ENCODE measurements at regions not wholly inside any gene's neighbourhood (a gene's known extent, or its start where the extent isn't known, plus 50 kb on each side); places are given as distances from the start of the nearest gene placed in this dataset.

- intact Hi-C loops (cut with DNase I; ENCODE audit: low total_unique reads) = no loop called here
- Histone ChIP-seq H3K27ac (no peak overlapping the region), H3K27me3 (no peaks in the 10 kb centered on the region), H3K9me3 (no peaks in the 10 kb centered on the region), H3K36me3 (no peaks in the 10 kb centered on the region), H3K4me1 (no peaks in the 10 kb centered on the region), H3K4me3 (no peak overlapping the region)
- TF ChIP-seq CTCF (IDR thresholded peaks at IDR 0.05) = no peak
- DNase-seq = no peak
Observed at GRCh38 chr14:98010784-98011183, 1213.6 kb downstream of the VRK1 start.

- Histone ChIP-seq H3K27me3 (no peaks in the 10 kb centered on the region), H3K9me3 (no peaks in the 10 kb centered on the region), H3K36me3 (no peaks in the 10 kb centered on the region), H3K4me1 (no peaks in the 10 kb centered on the region), H3K27ac (no peak overlapping the region), H3K4me3 (no peak overlapping the region)
- TF ChIP-seq CTCF (IDR thresholded peaks at IDR 0.05) = no peak
- no peak for DNase-seq
- intact Hi-C loops (cut with DNase I; ENCODE audit: low total_unique reads) = no loop called here
Observed at GRCh38 chr14:98014851-98015615, 1217.9 kb downstream of the VRK1 start.

GRCh38 chr14:98015921-98016320 is 1218.7 kb downstream of the VRK1 start:
- Histone ChIP-seq H3K4me1 (no peaks in the 10 kb centered on the region), H3K27me3 (no peaks in the 10 kb centered on the region), H3K4me3 (no peak overlapping the region), H3K27ac (no peak overlapping the region), H3K9me3 (no peaks in the 10 kb centered on the region), H3K36me3 (no peaks in the 10 kb centered on the region)
- TF ChIP-seq CTCF (IDR thresholded peaks at IDR 0.05) = no peak
- no peak for DNase-seq
- intact Hi-C loops (cut with DNase I; ENCODE audit: low total_unique reads) = no loop called here

- H3K27ac ChIP-seq = no peak overlapping the region
- no peaks in the 10 kb centered on the region for H3K27me3 ChIP-seq
- TF ChIP-seq CTCF (IDR thresholded peaks at IDR 0.05) = no peak
- H3K9me3 ChIP-seq = no peaks in the 10 kb centered on the region
- H3K4me3 ChIP-seq = no peak overlapping the region
- intact Hi-C loops (cut with DNase I; ENCODE audit: low total_unique reads) = no loop called here
- no peaks in the 10 kb centered on the region for H3K4me1 ChIP-seq
- no peak for DNase-seq
- H3K36me3 ChIP-seq = no peaks in the 10 kb centered on the region
Observed at GRCh38 chr14:98018628-98019027, 1221.4 kb downstream of the VRK1 start.

- Histone ChIP-seq H3K27ac (no peak overlapping the region), H3K27me3 (no peaks in the 10 kb centered on the region), H3K9me3 (no peaks in the 10 kb centered on the region), H3K36me3 (no peaks in the 10 kb centered on the region), H3K4me3 (no peak overlapping the region), H3K4me1 (no peaks in the 10 kb centered on the region)
- no peak for TF ChIP-seq CTCF (IDR thresholded peaks at IDR 0.05)
- DNase-seq = no peak
- intact Hi-C loops (cut with DNase I; ENCODE audit: low total_unique reads) = no loop called here
Observed at GRCh38 chr14:98022541-98023520, 1225.6 kb downstream of the VRK1 start.
